A549 (cell line): ENCODE measurements at regions not wholly inside any gene's neighbourhood (a gene's known extent, or its start where the extent isn't known, plus 50 kb on each side); places are given as distances from the start of the nearest gene placed in this dataset.
"Not testable (repeated sequence)": the region's sequence is repeated elsewhere in the genome, so short reads cannot be mapped to it uniquely, and the experiment has no call there.

Source experiments
- ATAC-seq, 2 experiments: fragments of 200-7000 bp in 1 of 2; fragments of >200 bp in 1 of 2; cut with Nextera tagmentation in 1 of 2; cut with Tn5 transposase in 1 of 2; 3 replicates each; pipeline versions ENCODE4 v1.8.0 to v1.9.1; 2018 to 2020; ENCODE audit warnings: mild to moderate bottlenecking in 1 of 2, moderate library complexity in 1 of 2
- CTCF ChIA-PET: fragments of 300-600 bp; sonication (Branson Sonifier 250); formaldehyde crosslinking; extraction: SDS; loops from one replicate; lab custom pipeline; 2021; ENCODE audit warnings: antibody characterized with exemption, inconsistent platforms; lab: Yijun Ruan, JAX
- POLR2A ChIA-PET: fragments of 350-600 bp; formaldehyde crosslinking; extraction: SDS; loops from one replicate; lab custom pipeline; 2021; ENCODE audit warnings: antibody characterized with exemption, inconsistent platforms; lab: Yijun Ruan, JAX
- DNase-seq, 2 experiments: peaks; one replicate each; pipeline versions ENCODE4 v3.0.0 to v3.0.0-alpha.2; 2011 to 2016; ENCODE audit warnings: low read depth in 1 of 2, low spot score in 1 of 2
- FAIRE-seq: peaks from 2 replicates; lab custom pipeline; 2011; peaks lifted over from hg19 to GRCh38; lab: Jason Lieb, UNC
- H3K27ac ChIP-seq, 2 experiments: fragments of >200 bp; sonication (Bioruptor Twin); formaldehyde crosslinking; 3 replicates each; pipeline ENCODE4 v1.5.1; 2016 to 2017
- H3K4me1 ChIP-seq: fragments of >200 bp; sonication (Bioruptor Twin); formaldehyde crosslinking; 3 replicates; pipeline ENCODE4 v1.6.1; 2016
- H3K4me2 ChIP-seq: fragments of >200 bp; sonication (Bioruptor Twin); formaldehyde crosslinking; 3 replicates; pipeline ENCODE4 v1.6.1; 2016
- H3K4me3 ChIP-seq: fragments of >200 bp; sonication (Bioruptor Twin); formaldehyde crosslinking; 3 replicates; pipeline ENCODE4 v1.5.1; 2016
- H3K9me3 ChIP-seq: fragments of >200 bp; sonication (Bioruptor Twin); formaldehyde crosslinking; 3 replicates; pipeline ENCODE4 v1.6.1; 2016
- CHD2 ChIP-seq: fragments of 150-350 bp; IDR thresholded peaks from 2 replicates; pipeline ENCODE4 v1.6.1; 2014; ENCODE audit warnings: low read length; ENCODE audit not compliant: partially characterized antibody
- WGBS: methylation state at CpG from one replicate; pipeline ENCODE4 v1.1.6; 2017; ENCODE audit errors: missing lambda C conversion rate; 5-methylcytosine and 5-hydroxymethylcytosine counted together
- TF ChIP-seq, protein P1 (sequence below): fragments of 450-650 bp; IDR thresholded peaks from 2 replicates; pipeline ENCODE4 v1.6.1; 2014; ENCODE audit warnings: antibody characterized with exemption

DNA sequence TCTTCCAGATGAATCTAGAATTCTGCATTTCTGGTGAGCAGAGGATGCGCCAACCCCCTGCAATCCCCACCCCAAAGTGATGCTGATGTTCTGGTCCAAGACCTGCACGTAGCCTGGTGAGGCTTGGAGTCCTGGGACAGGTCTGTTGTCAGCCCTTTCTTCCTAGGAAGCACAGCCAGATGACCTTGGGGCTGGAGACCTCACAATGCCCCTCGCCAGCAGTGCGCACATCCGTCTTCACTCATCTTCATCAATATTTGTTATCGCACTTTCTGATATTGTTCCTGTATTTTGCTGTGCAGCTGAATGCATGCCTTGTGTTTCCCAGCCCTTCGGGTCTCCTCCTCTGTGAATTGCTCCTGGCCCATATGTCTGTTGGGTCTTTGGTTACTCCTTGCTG, 4222.8 kb upstream of the OR11H1 start:
- DNase-seq, POLR2A ChIA-PET, H3K4me1 ChIP-seq, FAIRE-seq, H3K9me3 ChIP-seq, H3K4me2 ChIP-seq, H3K4me3 ChIP-seq, H3K27ac ChIP-seq, CTCF ChIA-PET, ATAC-seq: not testable (repeated sequence)
- 46% methylated on average over 7 of the region's 7 CpGs for WGBS

DNA sequence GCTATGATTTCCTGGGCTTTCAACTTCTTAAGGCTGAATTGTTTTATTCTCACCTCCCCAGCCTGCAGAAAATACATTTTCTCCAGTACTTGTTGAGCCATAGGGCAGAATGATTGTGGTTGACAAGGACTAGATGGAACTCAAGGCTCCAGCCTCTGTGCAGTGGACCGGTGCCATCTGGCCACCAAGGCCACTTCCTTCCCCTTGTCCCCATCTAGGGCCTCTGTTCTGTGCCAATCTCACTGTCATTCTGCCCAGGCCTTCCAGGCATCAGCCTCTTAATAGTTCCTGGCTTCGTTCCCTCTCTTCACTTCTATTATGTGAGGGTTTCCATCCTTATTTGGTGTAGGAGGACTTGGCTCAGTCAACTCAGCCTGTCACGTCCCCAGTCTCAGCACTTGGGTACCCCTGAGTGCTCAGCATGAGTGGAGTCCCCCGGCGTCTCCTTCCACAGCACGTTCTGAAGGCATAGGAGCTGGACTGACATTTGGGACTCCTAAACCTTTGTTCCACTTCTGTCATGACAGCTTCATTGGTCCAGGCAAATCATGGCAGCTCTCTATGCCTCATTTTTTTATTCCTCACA, 4221.0 kb upstream of the OR11H1 start:
- ATAC-seq, H3K4me2 ChIP-seq, FAIRE-seq, H3K9me3 ChIP-seq, H3K4me1 ChIP-seq, DNase-seq, H3K27ac ChIP-seq, POLR2A ChIA-PET, H3K4me3 ChIP-seq: not testable (repeated sequence)
- CTCF ChIA-PET: interaction anchor here (1.3 kb wide), 1 partner anchor 8 kb away, joined by 4 read pairs; no protein-coding TSS in a partner anchor
- 7% methylated on average over 6 of the region's 6 CpGs for WGBS

DNA sequence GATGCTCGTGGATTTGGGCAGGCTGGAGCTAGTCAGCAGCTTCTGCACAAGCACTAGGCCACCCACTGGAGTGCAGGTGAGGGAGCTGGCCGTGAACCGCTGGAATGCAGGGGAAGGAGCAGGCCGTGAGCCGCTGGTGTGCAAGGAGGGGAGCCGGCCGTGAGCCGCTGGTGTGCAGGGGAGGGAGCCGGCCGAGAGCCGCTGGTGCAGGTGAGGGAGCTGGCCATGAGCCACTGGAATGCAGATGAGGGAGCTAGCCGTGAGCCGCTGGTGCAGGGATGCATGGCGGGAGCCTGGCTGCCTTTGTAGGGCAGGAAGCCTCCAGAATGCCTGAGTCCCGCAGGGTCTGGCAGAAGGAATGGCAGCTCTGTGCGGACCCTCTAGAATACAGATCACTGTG, 4220.0 kb upstream of the OR11H1 start:
- no peak for ATAC-seq
- DNase-seq: no peak
- no peaks in the 10 kb centered on the region for H3K4me1 ChIP-seq
- POLR2A ChIA-PET: no interaction called here
- no peak for FAIRE-seq
- CTCF ChIA-PET: interaction anchor here (1.3 kb wide), 1 partner anchor 9 kb away, joined by 4 read pairs; no protein-coding TSS in a partner anchor
- no peak for TF ChIP-seq CHD2
- TF ChIP-seq, protein P1, sequence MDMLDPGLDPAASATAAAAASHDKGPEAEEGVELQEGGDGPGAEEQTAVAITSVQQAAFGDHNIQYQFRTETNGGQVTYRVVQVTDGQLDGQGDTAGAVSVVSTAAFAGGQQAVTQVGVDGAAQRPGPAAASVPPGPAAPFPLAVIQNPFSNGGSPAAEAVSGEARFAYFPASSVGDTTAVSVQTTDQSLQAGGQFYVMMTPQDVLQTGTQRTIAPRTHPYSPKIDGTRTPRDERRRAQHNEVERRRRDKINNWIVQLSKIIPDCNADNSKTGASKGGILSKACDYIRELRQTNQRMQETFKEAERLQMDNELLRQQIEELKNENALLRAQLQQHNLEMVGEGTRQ: no peak
- 16% methylated on average over 16 of the region's 16 CpGs for WGBS
- no peaks in the 10 kb centered on the region for H3K9me3 ChIP-seq
- H3K4me3 ChIP-seq: no peak overlapping the region
- H3K4me2 ChIP-seq: no peak overlapping the region
- H3K27ac ChIP-seq: no peak overlapping the region

DNA sequence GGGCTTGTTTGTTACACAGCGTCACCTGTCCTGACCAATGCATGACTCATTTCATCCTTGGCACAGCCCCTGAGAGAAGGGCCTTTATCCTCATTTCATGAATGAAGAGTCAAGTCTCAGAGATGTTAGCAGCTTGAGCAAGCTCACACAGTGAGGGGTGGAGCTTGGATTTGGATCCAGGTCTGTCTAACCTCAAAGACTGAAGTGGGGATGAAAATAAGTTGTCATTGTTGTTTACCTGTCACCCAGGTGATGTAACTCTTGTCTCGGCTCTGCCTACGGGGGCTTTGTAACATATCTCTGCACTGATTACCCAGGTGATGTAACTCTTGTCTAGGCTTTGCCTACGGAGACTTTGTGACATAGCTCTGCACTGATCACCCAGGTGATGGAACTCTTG, 4218.2 kb upstream of the OR11H1 start:
- H3K4me1 ChIP-seq, POLR2A ChIA-PET: not testable (repeated sequence)
- WGBS: 15% methylated on average over 4 of the region's 4 CpGs

DNA sequence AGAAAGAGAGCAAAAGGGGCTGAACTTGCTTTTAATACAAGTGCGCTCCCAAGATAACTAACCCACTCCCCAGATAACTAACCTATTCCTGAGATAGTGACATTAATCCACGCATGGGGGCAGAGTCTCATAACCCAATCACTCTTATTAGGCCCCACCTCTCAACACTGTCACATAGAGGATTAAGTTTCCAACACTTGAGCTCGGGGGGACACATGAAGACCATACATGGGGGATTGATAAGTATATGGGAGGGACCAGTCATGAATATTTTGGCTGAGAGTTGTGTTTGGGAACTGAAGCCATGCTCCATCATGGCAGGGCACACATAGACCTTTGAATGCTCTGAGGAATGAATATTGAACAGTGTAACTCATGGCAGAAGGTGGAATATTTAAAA, 4217.3 kb upstream of the OR11H1 start:
- POLR2A ChIA-PET, ATAC-seq, H3K9me3 ChIP-seq, DNase-seq, H3K4me1 ChIP-seq, CTCF ChIA-PET, H3K4me3 ChIP-seq, H3K27ac ChIP-seq, H3K4me2 ChIP-seq, FAIRE-seq: not testable (repeated sequence)
- WGBS: 19% methylated on average over 3 of the region's 3 CpGs

More for the DNA sequence above, 4218.2 kb upstream of the OR11H1 start:
- H3K4me3 ChIP-seq, H3K27ac ChIP-seq, ATAC-seq, CTCF ChIA-PET, FAIRE-seq, DNase-seq, H3K4me2 ChIP-seq, H3K9me3 ChIP-seq: not testable (repeated sequence)

DNA sequence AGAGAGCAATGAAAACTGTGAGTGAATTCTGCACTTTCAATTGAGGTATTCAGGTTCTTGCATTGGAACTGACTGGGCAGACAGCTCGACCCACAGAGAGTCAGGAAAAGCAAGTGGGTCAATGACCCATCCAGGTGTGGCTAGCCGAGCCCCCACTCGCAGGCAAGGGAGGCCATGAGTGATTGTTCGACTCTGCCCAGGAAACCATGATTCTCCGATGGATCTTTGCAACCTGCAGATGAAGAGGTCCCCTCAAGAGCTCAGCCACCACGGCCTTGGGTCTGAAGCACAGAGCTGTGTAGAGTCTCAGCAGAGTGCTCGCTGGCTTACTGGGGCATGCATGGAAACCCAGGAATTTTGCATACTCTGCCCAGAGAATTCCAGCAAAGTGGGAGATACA, 4215.4 kb upstream of the OR11H1 start:
- FAIRE-seq, H3K27ac ChIP-seq, H3K4me1 ChIP-seq, H3K4me3 ChIP-seq, CTCF ChIA-PET, ATAC-seq, H3K9me3 ChIP-seq, H3K4me2 ChIP-seq, POLR2A ChIA-PET, DNase-seq: not testable (repeated sequence)
- WGBS: 10% methylated on average over 7 of the region's 7 CpGs

DNA sequence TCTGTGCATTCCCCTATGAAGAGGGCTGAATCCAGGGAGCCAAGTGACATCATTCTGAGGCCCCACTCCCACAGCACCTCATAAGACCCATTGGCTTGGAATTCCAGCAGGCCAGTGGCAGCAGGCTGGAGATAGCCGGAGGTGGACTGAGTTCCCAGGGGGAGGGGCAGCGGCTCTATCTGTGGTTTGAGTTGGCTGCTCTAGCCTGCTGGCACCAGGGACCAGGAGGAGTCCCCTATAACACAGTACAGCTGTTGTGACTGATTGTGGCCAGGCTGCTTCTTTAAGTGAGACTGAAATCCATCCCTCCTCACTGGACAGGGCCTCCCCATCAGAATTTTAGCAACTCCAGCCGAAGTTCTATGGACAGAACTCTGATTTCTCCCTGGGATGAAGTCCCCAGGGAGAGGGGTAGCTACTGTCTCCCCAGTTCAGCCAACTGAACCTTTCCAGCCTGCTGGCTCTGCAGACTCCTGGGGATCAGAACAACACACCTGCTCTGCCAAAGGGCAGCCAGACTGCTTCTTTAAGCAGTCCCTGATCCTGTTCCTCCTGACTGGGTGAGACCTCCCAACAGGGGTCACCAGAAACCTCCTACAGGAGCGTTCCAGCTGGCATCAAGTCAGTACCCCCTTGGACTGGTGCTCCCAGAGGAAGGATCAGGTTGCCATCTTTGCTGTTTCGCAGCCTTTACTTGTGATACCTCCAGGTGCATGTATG, 4214.8 kb upstream of the OR11H1 start:
- H3K9me3 ChIP-seq, ATAC-seq, DNase-seq, H3K4me2 ChIP-seq, H3K4me3 ChIP-seq, CTCF ChIA-PET, FAIRE-seq, H3K4me1 ChIP-seq, POLR2A ChIA-PET, H3K27ac ChIP-seq: not testable (repeated sequence)
- 2% methylated on average over 5 of the region's 5 CpGs for WGBS

DNA sequence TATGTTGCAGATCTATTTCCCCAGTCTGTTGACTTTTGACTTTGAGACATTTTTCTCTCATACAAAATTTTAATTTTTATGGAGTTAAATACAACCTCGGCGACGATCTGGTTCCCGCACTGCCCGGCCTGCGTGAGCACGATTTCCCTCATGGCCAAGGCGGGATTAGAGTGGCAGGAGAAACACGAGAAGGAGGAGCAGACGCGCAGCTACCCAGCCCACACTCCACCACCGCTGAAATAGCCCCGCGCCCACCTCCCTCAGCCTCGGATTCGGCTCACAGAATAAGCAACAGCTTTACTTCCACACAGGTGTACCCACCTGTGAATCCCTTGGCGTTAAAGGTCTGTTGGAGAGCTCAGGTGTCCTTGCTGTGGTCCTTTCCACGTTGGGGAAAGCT, 4209.4 kb upstream of the OR11H1 start:
- H3K9me3 ChIP-seq, H3K4me3 ChIP-seq, DNase-seq, FAIRE-seq, H3K27ac ChIP-seq, POLR2A ChIA-PET, H3K4me1 ChIP-seq, CTCF ChIA-PET, ATAC-seq, H3K4me2 ChIP-seq: not testable (repeated sequence)
- WGBS: 30% methylated on average over 18 of the region's 18 CpGs

DNA sequence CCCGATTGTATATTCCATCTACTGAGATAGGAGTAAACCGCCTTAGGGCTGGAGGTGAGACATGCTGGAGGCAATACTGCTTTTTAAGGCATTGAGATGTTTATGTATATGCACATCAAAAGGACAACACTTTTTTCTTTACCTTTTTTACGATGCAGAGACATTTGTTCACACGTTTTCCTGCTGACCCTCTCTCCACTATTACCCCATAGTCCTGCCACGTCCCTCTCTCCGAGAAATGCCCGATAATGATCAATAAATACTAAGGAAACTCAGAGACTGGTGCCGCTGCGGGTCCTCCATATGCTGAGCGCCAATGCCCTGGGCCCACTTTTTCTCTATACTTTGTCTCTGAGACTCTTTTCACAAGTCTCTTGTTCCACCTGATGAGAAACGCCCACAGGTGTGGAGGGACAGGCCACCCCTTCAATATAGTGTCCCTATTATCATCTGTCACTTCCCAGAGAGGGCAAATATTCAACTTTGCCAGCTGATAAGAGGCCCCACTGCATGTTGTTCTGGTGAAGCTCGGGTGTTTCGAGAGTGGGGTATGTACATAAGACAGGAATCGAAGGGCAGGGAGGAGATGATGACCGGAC, 4203.5 kb upstream of the OR11H1 start:
- H3K4me1 ChIP-seq, H3K4me2 ChIP-seq, POLR2A ChIA-PET, DNase-seq, H3K27ac ChIP-seq, ATAC-seq, H3K9me3 ChIP-seq, CTCF ChIA-PET, H3K4me3 ChIP-seq, FAIRE-seq: not testable (repeated sequence)
- 3% methylated on average over 15 of the region's 15 CpGs for WGBS
